ENCODE measurements at regions not wholly inside any gene's neighbourhood (a gene's known extent, or its start where the extent isn't known, plus 50 kb on each side); places are given as distances from the start of the nearest gene placed in this dataset.
"Not testable (repeated sequence)": the region's sequence is repeated elsewhere in the genome, so short reads cannot be mapped to it uniquely, and the experiment has no call there.

DNA sequence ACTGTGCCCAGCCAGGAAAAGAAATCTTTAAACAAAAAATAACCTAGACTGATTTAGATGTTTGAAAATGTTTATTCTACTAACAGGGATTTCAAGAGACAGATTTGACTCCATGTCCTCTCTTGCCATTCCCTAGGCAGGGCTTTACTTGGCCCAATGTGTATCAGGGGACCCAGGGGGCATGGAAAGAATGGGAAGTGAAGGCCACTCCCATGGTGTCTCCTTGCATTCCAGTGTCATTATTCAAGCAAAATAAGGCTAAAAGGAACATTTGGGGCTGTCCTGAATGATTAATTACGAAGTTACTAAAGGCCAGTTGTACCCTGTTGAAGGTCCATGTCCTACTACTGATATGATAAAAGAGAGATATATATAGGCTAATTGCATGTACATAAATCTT, 151.9 kb upstream of the ATF7IP start:
- H3K4me3 ChIP-seq (ENCODE audit: control insufficient read depth, low read depth, low read length): no peak overlapping the region
- TF ChIP-seq, protein P1, sequence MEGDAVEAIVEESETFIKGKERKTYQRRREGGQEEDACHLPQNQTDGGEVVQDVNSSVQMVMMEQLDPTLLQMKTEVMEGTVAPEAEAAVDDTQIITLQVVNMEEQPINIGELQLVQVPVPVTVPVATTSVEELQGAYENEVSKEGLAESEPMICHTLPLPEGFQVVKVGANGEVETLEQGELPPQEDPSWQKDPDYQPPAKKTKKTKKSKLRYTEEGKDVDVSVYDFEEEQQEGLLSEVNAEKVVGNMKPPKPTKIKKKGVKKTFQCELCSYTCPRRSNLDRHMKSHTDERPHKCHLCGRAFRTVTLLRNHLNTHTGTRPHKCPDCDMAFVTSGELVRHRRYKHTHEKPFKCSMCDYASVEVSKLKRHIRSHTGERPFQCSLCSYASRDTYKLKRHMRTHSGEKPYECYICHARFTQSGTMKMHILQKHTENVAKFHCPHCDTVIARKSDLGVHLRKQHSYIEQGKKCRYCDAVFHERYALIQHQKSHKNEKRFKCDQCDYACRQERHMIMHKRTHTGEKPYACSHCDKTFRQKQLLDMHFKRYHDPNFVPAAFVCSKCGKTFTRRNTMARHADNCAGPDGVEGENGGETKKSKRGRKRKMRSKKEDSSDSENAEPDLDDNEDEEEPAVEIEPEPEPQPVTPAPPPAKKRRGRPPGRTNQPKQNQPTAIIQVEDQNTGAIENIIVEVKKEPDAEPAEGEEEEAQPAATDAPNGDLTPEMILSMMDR (conservative IDR thresholded peaks at IDR 0.05; ENCODE audit: control insufficient read depth, insufficient read depth, low read depth, low read length): no peak
- peak; percentile 4 for DNase-seq (ENCODE audit: low read depth)

DNA sequence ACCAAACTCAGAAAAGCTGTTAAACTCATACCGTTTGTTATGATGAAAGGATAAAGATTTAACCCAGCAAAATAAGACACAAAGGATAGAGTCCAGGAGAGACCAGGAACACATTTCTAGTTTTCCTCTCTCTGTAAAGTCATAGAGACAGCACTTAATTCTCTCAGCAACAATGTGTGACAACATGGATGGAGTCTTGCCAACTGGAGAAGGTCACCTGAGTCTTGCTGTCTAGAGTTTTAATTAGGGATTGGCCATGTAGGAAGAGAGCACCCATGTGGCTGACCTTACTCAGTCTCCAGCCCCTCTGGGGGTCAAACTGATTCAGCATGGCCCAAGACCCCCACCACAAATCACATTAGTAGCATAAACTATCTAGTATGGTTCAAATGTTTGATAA, 151.0 kb upstream of the ATF7IP start:
- H3K4me3 ChIP-seq (ENCODE audit: control insufficient read depth, low read depth, low read length): no peak overlapping the region
- TF ChIP-seq, protein P1 (conservative IDR thresholded peaks at IDR 0.05; ENCODE audit: control insufficient read depth, insufficient read depth, low read depth, low read length): no peak
- peak; percentile 12 for DNase-seq (ENCODE audit: low read depth)

DNA sequence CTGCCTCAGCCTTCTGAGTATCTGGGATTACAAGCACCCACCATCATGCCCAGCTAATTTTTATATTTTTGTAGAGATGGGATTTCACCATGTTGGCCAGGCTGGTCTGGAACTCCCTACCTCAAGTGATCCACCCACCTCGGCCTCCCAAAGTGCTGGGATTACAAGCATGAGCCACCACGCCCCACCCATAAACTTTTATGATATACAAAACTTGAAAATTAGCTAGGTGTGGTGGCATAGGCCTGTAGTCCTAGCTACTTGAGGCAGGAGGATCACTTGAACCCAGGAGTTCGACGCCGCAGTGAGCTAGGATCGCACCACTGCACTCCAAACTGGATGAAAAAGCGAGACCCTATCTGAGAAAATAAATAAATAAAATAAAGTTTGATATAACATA, 149.5 kb upstream of the ATF7IP start:
- not testable (repeated sequence) for H3K4me3 ChIP-seq (ENCODE audit: control insufficient read depth, low read depth, low read length); DNase-seq (ENCODE audit: low read depth)

DNA sequence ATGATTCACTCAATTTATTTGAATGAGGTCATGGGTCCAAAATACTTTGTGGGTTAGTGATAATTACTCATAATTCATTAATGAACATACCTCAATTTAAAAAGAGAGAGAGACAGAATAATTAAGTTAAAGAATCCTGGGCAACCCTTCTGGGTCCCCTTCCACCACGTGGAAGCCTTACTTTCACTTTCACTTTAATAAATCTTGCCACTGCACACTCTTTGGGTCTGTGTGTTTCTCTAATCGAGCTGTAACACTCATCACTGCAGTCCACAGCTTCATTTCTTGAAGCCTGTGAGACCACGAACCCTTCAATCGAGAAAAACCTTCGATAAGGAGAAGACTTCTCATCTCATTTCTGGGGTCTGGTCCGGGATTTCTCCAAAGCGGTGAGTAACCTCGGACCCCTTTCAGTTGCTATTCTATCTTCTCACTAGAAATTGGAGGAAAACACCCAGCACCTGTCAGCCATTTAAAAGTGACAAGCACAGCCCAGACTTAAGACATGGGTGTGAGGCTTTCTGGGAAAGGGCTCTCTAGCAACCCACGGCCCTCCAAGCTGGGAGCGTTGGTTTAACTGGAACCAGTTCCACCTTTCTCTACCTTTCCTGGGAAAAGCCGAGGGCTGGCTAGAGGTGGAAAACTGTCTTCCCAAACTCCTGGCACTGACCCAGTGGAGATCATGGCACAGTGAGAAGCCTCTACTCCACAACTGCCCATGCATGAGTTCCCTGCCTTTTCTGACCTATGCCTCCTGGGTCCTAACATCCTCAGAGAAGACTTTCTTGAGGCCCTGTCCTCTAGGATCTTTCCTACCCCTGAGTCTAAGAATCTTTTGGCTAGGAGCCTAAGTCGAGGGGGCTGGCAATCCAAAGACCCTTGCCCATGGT, 148.8 kb upstream of the ATF7IP start:
- peak; percentile 19 for DNase-seq (ENCODE audit: low read depth)
- TF ChIP-seq, protein P1 (conservative IDR thresholded peaks at IDR 0.05; ENCODE audit: control insufficient read depth, insufficient read depth, low read depth, low read length): no peak
- no peak overlapping the region for H3K4me3 ChIP-seq (ENCODE audit: control insufficient read depth, low read depth, low read length)

DNA sequence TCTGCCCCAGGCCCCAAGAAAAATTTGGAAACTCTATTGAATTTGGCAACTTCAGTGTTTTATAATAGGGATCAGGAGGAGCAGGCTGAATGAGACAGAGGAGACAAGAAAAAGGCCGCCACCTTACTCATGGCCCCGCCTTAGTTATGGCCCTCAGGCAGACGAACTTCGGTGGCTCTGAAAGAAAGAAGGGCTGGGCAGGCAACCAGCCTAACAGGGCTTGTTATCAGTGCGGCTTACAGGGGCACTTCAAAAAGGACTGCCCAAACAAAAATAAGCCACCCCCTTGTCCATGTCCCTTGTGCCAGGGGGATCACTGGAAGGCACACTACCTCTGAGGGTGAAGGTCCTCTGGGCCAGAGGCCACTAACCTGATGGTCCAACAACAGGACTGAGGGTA, 146.3 kb upstream of the ATF7IP start:
- no peak for DNase-seq (ENCODE audit: low read depth)
- no peak overlapping the region for H3K4me3 ChIP-seq (ENCODE audit: control insufficient read depth, low read depth, low read length)
- TF ChIP-seq, protein P1 (conservative IDR thresholded peaks at IDR 0.05; ENCODE audit: control insufficient read depth, insufficient read depth, low read depth, low read length): no peak

DNA sequence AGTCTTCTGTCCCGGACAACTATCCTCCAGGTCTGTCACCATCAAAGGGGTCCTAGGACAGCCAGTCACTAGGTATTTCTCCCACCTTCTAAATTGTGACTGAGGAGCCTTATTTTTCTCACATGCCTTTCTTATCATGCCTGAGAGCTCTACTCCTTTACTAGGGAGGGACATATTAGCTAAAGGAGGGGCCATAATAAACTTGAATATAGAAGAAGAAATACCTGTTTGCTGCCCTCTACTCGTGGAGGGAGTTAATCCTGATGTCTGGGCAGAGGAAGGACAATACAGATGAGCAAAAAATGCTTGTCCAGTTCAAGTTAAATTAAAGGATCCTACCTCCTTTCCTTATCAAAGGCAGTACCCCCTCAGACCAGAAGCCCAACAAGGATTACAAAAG, 145.8 kb upstream of the ATF7IP start:
- H3K4me3 ChIP-seq (ENCODE audit: control insufficient read depth, low read depth, low read length); DNase-seq (ENCODE audit: low read depth): not testable (repeated sequence)

DNA sequence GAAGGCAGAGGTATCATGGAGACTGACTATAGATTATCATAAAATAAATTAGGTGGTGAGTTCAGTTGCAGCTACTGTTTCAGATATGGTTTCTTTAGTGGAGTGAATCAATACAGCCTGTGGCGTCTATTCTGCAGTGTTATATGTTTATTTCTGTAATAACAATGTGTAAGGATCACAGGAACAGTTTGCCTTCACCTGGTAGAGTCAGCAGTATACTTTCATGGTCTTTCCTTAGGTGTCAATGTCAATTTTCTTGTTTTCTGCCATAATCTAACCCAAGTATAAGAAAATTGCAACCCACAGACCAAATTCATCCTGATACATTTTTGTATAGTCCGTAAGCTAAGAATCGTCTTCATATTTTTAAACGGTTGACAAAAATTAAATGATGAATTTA, 140.4 kb upstream of the ATF7IP start:
- DNase-seq (ENCODE audit: low read depth): no peak

DNA sequence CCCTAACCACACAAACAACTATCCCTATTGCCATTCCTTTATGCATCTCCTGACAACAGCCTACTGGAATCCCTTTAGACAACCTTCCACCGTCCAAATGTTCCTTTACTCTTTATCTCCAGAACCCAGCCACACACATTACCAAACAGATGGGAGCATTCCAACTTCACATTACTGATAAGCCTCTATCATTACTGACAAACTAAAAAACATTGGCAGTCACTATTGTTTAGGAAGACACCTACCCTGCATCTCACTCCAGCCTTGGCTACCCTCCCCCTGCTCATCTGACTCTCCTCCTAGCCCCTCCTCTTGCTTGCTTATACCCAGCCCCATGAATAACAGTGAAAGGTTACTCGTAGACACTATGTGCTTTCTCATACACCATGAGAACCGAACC, 130.3 kb upstream of the ATF7IP start:
- DNase-seq (ENCODE audit: low read depth); H3K4me3 ChIP-seq (ENCODE audit: control insufficient read depth, low read depth, low read length): not testable (repeated sequence)

More for the DNA sequence above, 140.4 kb upstream of the ATF7IP start:
- H3K4me3 ChIP-seq (ENCODE audit: control insufficient read depth, low read depth, low read length): no peak overlapping the region
- TF ChIP-seq, protein P1 (conservative IDR thresholded peaks at IDR 0.05; ENCODE audit: control insufficient read depth, insufficient read depth, low read depth, low read length): no peak

DNA sequence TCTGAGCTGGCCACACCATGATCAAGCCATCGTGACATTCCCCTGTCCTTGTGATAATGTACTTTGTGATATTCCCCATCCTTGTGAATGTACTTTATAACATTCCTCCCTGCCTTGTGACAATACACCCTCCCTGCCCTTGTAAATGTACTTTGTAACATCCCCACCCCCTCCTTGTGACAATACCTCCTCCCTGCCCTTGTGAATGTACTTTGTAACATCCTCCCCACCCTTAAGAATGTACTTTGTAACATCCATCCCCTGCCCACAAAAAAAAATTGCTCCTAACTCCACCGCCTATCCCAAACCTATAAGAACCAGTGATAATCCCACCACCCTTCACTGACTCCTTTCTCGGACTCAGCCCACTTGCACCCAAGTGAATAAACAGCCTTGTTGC, 128.8 kb upstream of the ATF7IP start:
- DNase-seq (ENCODE audit: low read depth); H3K4me3 ChIP-seq (ENCODE audit: control insufficient read depth, low read depth, low read length): not testable (repeated sequence)

Measured in fibroblast of mammary gland (primary cell).